ENCODE measurements at regions not wholly inside any gene's neighbourhood (a gene's known extent, or its start where the extent isn't known, plus 50 kb on each side); places are given as distances from the start of the nearest gene placed in this dataset.

DNA sequence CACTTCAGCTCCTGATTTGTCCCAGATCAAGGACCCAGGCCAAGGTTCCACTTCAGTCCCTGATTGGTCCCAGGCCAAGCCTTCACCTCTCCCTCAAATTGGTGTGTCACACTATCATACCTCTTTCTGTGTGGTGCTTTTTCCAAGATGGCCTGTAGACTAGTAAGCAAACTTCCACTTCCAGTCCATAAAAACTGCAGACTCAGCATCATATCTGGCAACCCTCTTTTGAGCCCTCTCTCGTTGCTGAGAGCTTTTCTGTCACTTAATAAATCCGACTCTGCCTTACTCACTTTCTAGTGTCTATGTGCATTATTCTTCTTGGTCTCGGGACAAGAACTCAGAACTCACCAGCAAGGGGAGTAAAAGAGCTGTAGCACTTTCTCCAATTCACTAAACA lies 1395.1 kb downstream of the LRFN5 start:
- peaks cover 1 to 9% (median 3%) of the 10 kb centered on the region in 3 donors for H3K9me3 ChIP-seq (ENCODE audit: control extremely low read depth in 1 of 3, control insufficient read depth in 2 of 3, insufficient read depth in 1 of 3, low read length in 2 of 3)
- H3K27ac Mint-ChIP-seq: no peak overlapping the region
- no peaks in the 10 kb centered on the region for H3K27me3 ChIP-seq (replicated peaks in 1 of 4; ENCODE audit: control extremely low read depth in 1 of 4, control insufficient read depth in 3 of 4, insufficient read depth in 4 of 4, low read length in 3 of 4)
- no peak overlapping the region for H3K9ac ChIP-seq (ENCODE audit: low read length)
- H3K36me3 ChIP-seq (replicated peaks in 1 of 2; ENCODE audit: control extremely low read depth in 1 of 2, control insufficient read depth in 1 of 2, extremely low read depth in 1 of 2, insufficient read depth in 2 of 2, low read length in 1 of 2): no peaks in the 10 kb centered on the region
- ATAC-seq (ENCODE audit: low read depth) (no peak), DNase-seq (no peak)
- no peaks in the 10 kb centered on the region for H4K20me1 ChIP-seq (ENCODE audit: control insufficient read depth, insufficient read depth, low read length, poor library complexity, severe bottlenecking)
- no peaks in the 10 kb centered on the region for H3K4me1 Mint-ChIP-seq
- H3K4me2 ChIP-seq (replicated peaks; ENCODE audit: low read depth, low read length, poor library complexity, severe bottlenecking): no peak overlapping the region
- no peak overlapping the region for H3K4me3 ChIP-seq (ENCODE audit: control extremely low read depth in 1 of 5, extremely low read depth in 1 of 5, insufficient read depth in 1 of 5, low read depth in 2 of 5, low read length in 4 of 5)
- H3K9me3 Mint-ChIP-seq (ENCODE audit: insufficient read depth): peaks cover 13% of the 10 kb centered on the region
- intact Hi-C loops (cut with micrococcal nuclease): no loop called here
- 89% methylated on average over 2 of the region's 3 CpGs for WGBS (ENCODE audit: insufficient coverage)
- H3K27ac ChIP-seq (ENCODE audit: low read length in 2 of 2): no peak overlapping the region
- CTCF ChIA-PET: no interaction called here
- H3K4me3 Mint-ChIP-seq: no peak overlapping the region
- POLR2A ChIA-PET: no interaction called here
- no peaks in the 10 kb centered on the region for H3K4me1 ChIP-seq (ENCODE audit: control insufficient read depth in 2 of 2, insufficient read depth in 2 of 2, low read length in 2 of 2)
- no peak overlapping the region for H2AFZ ChIP-seq (ENCODE audit: insufficient read depth, low read depth, low read length, poor library complexity, severe bottlenecking)
- H3K27me3 Mint-ChIP-seq: no peaks in the 10 kb centered on the region
- TF ChIP-seq EZH2 (IDR thresholded peaks at IDR 0.05; ENCODE audit: borderline replicate concordance, insufficient read depth, low read depth, low read length, poor library complexity, severe bottlenecking): no peak
- TF ChIP-seq, protein P1, sequence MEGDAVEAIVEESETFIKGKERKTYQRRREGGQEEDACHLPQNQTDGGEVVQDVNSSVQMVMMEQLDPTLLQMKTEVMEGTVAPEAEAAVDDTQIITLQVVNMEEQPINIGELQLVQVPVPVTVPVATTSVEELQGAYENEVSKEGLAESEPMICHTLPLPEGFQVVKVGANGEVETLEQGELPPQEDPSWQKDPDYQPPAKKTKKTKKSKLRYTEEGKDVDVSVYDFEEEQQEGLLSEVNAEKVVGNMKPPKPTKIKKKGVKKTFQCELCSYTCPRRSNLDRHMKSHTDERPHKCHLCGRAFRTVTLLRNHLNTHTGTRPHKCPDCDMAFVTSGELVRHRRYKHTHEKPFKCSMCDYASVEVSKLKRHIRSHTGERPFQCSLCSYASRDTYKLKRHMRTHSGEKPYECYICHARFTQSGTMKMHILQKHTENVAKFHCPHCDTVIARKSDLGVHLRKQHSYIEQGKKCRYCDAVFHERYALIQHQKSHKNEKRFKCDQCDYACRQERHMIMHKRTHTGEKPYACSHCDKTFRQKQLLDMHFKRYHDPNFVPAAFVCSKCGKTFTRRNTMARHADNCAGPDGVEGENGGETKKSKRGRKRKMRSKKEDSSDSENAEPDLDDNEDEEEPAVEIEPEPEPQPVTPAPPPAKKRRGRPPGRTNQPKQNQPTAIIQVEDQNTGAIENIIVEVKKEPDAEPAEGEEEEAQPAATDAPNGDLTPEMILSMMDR (IDR thresholded peaks at IDR 0.05): no peak
- H3K79me2 ChIP-seq (ENCODE audit: control insufficient read depth, insufficient read depth, low read length): no peaks in the 10 kb centered on the region

DNA sequence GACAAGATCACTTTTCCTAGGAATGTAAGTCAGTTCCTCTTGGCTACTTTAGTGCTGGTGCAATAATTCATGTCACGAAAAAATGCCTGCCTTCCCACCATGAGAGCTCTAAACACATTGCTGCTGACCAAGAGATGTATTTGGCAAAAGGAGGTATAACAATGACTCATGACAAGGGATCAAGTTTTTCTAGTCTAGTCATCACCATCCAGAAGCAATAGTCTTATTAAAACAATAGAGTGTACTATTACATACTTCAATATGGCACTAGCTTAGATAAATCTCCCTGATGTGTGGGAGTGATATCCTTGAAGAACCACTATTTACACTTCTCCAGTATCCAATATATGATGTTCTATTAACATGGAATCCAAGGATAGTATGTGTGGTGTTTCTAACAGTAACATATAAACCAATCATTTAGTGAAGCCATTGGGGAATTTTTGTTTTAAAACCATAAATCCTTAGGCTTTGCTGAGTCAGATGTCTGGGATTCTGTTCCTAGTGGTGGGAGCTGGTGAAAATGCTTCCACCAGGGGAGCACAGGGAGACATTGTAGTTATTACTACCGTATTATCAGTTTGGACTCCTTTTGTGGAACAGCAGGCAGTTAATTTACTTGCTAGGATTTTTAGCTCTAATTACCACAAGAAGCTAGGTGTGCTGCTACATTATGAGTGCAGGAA lies 1387.5 kb downstream of the LRFN5 start:
- Histone ChIP-seq H3K9ac (ENCODE audit: low read length) (no peak overlapping the region), H3K27me3 (replicated peaks in 1 of 4; ENCODE audit: control extremely low read depth in 1 of 4, control insufficient read depth in 3 of 4, insufficient read depth in 4 of 4, low read length in 3 of 4) (no peaks in the 10 kb centered on the region), H3K4me1 (ENCODE audit: control insufficient read depth in 2 of 2, insufficient read depth in 2 of 2, low read length in 2 of 2) (no peaks in the 10 kb centered on the region), H3K79me2 (ENCODE audit: control insufficient read depth, insufficient read depth, low read length) (no peaks in the 10 kb centered on the region), H3K9me3 (ENCODE audit: control extremely low read depth in 1 of 3, control insufficient read depth in 2 of 3, insufficient read depth in 1 of 3, low read length in 2 of 3) (peaks cover 0 to 3% (median 0%) of the 10 kb centered on the region in 3 donors), H3K4me2 (replicated peaks; ENCODE audit: low read depth, low read length, poor library complexity, severe bottlenecking) (no peak overlapping the region), H3K27ac (ENCODE audit: low read length in 2 of 2) (no peak overlapping the region), H3K36me3 (replicated peaks in 1 of 2; ENCODE audit: control extremely low read depth in 1 of 2, control insufficient read depth in 1 of 2, extremely low read depth in 1 of 2, insufficient read depth in 2 of 2, low read length in 1 of 2) (no peaks in the 10 kb centered on the region), H4K20me1 (ENCODE audit: control insufficient read depth, insufficient read depth, low read length, poor library complexity, severe bottlenecking) (no peaks in the 10 kb centered on the region), H3K4me3 (ENCODE audit: control extremely low read depth in 1 of 5, extremely low read depth in 1 of 5, insufficient read depth in 1 of 5, low read depth in 2 of 5, low read length in 4 of 5) (no peak overlapping the region), H2AFZ (ENCODE audit: insufficient read depth, low read depth, low read length, poor library complexity, severe bottlenecking) (no peak overlapping the region)
- no peak overlapping the region for H3K4me3 Mint-ChIP-seq
- ChIA-PET POLR2A (no interaction called here), CTCF (no interaction called here)
- no peaks in the 10 kb centered on the region for H3K9me3 Mint-ChIP-seq (ENCODE audit: insufficient read depth)
- DNase-seq (no peak), ATAC-seq (ENCODE audit: low read depth) (no peak)
- H3K27ac Mint-ChIP-seq: no peak overlapping the region
- intact Hi-C loops (cut with micrococcal nuclease): no loop called here
- TF ChIP-seq, protein P1 (IDR thresholded peaks at IDR 0.05): no peak
- no peak for TF ChIP-seq EZH2 (IDR thresholded peaks at IDR 0.05; ENCODE audit: borderline replicate concordance, insufficient read depth, low read depth, low read length, poor library complexity, severe bottlenecking)
- H3K27me3 Mint-ChIP-seq: no peaks in the 10 kb centered on the region
- 100% methylated on average over 1 of the region's 2 CpGs for WGBS (ENCODE audit: insufficient coverage)
- no peaks in the 10 kb centered on the region for H3K4me1 Mint-ChIP-seq

Data from B cell (primary cell).